Endothelial cell of umbilical vein (primary cell): ENCODE measurements at regions not wholly inside any gene's neighbourhood (a gene's known extent, or its start where the extent isn't known, plus 50 kb on each side); places are given as distances from the start of the nearest gene placed in this dataset.

Experiments
- BruUV-seq: library from RNA; stranded (reverse); fragments of 400-500 nt; replicated peaks from 2 replicates; lab custom pipeline; 2021; lab: Mats Ljungman, UMichigan
- CTCF ChIA-PET: fragments of 300-600, 350-600 bp; sonication (Branson Sonifier 250); formaldehyde crosslinking; loops from one replicate; lab custom pipeline; 2021; ENCODE audit warnings: antibody characterized with exemption, inconsistent platforms; lab: Charles Lee
- POLR2A ChIA-PET: fragments of 300-600, 350-600 bp; sonication (Branson Sonifier 250); formaldehyde crosslinking; loops from one replicate; lab custom pipeline; 2021; ENCODE audit warnings: antibody characterized with exemption, inconsistent platforms; lab: Charles Lee
- DNase-seq: peaks from one replicate; pipeline ENCODE4 v3.0.0-alpha.2; 2011; ENCODE audit warnings: low read depth, low spot score
- FAIRE-seq: peaks from 2 replicates; lab custom pipeline; 2011; peaks lifted over from hg19 to GRCh38; lab: Jason Lieb, UNC
- H2AFZ ChIP-seq: 2 replicates; pipeline ENCODE4 v1.6.0; 2012; ENCODE audit warnings: low read depth, low read length, control low read depth, inconsistent platforms
- H3K27ac ChIP-seq: 2 replicates; pipeline ENCODE4 v1.5.1; 2011; ENCODE audit warnings: low read depth, mild to moderate bottlenecking, control low read depth, low read length, moderate library complexity; ENCODE audit not compliant: insufficient read depth
- H3K27me3 ChIP-seq, 2 experiments: 2 replicates each; pipeline versions ENCODE4 v1.6.0 to v1.6.1; 2011; ENCODE audit warnings: low read length in 2 of 2, mixed read lengths in 1 of 2; ENCODE audit not compliant: control insufficient read depth in 2 of 2, insufficient read depth in 2 of 2
- H3K36me3 ChIP-seq, 2 experiments: 2 replicates in 1 of 2; 3 replicates in 1 of 2; pipeline ENCODE4 v1.5.1; 2011; ENCODE audit warnings: low read length in 2 of 2, mild to moderate bottlenecking in 1 of 2, moderate library complexity in 1 of 2; ENCODE audit not compliant: control insufficient read depth in 2 of 2, insufficient read depth in 2 of 2; ENCODE audit errors: extremely low read depth in 1 of 2
- H3K4me1 ChIP-seq: 3 replicates; pipeline ENCODE4 v1.5.1; 2011; ENCODE audit warnings: mild to moderate bottlenecking, low read length; ENCODE audit not compliant: control insufficient read depth, insufficient read depth; ENCODE audit errors: extremely low read depth
- H3K4me2 ChIP-seq: 2 replicates; pipeline ENCODE4 v1.6.1; 2011; ENCODE audit warnings: low read length, control low read depth, mixed read lengths; ENCODE audit not compliant: insufficient read depth
- H3K4me3 ChIP-seq, 3 experiments: fragments of 200-600 bp in 1 of 3; sonication (generic), shearing (Covaris generic) in 1 of 3; replicated peaks in 1 of 3; 2 replicates each; pipeline ENCODE4 v1.5.1; 2011 to 2016; ENCODE audit warnings: control low read depth in 3 of 3, low read length in 3 of 3, mild to moderate bottlenecking in 2 of 3, inconsistent platforms in 1 of 3, low read depth in 1 of 3, moderate library complexity in 1 of 3; ENCODE audit not compliant: insufficient read depth in 1 of 3
- H3K79me2 ChIP-seq: 2 replicates; pipeline ENCODE4 v1.6.0; 2012; ENCODE audit warnings: low read length, inconsistent platforms; ENCODE audit not compliant: control insufficient read depth, insufficient read depth
- H3K9ac ChIP-seq: replicated peaks from 2 replicates; pipeline ENCODE3; 2011; ENCODE audit warnings: low read length, control low read depth; ENCODE audit not compliant: insufficient read depth; ENCODE audit errors: extremely low read depth
- H3K9me1 ChIP-seq: replicated peaks from 3 replicates; pipeline ENCODE4 v1.6.0; 2011; ENCODE audit warnings: mild to moderate bottlenecking, low read length; ENCODE audit not compliant: control insufficient read depth, insufficient read depth; ENCODE audit errors: extremely low read depth
- H3K9me3 ChIP-seq: replicated peaks from 2 replicates; pipeline ENCODE4 v1.5.1; 2012; ENCODE audit warnings: low read length, inconsistent platforms; ENCODE audit not compliant: control insufficient read depth, insufficient read depth
- H4K20me1 ChIP-seq: replicated peaks from 2 replicates; pipeline ENCODE3; 2011; ENCODE audit warnings: mild to moderate bottlenecking, low read length; ENCODE audit not compliant: control insufficient read depth, insufficient read depth; ENCODE audit errors: extremely low read depth
- CTCF ChIP-seq, 2 donors: IDR thresholded peaks; 1 replicate in 1 of 2; 2 replicates in 1 of 2; pipeline ENCODE4 v1.5.1; 2011; ENCODE audit warnings: low read length in 2 of 2, mild to moderate bottlenecking in 2 of 2, moderate library complexity in 2 of 2, control low read depth in 1 of 2, inconsistent platforms in 1 of 2, low read depth in 1 of 2; ENCODE audit not compliant: insufficient read depth in 1 of 2; ENCODE audit errors: extremely low read depth in 1 of 2
- EZH2 ChIP-seq: IDR thresholded peaks from 2 replicates; pipeline ENCODE4 v1.6.1; 2012; ENCODE audit warnings: borderline replicate concordance, low read depth, mild to moderate bottlenecking, moderate library complexity, low read length, inconsistent platforms; ENCODE audit not compliant: severe bottlenecking
- FOS ChIP-seq: IDR thresholded peaks from 2 replicates; pipeline ENCODE4 v1.6.1; 2011; ENCODE audit warnings: mild to moderate bottlenecking, low read length, moderate library complexity, borderline replicate concordance; ENCODE audit not compliant: insufficient read depth
- GATA2 ChIP-seq: IDR thresholded peaks from 2 replicates; pipeline ENCODE4 v1.7.0; 2011; ENCODE audit warnings: low read depth, mild to moderate bottlenecking, moderate library complexity, mixed read lengths, low read length; ENCODE audit not compliant: insufficient read length, insufficient read depth
- JUN ChIP-seq: IDR thresholded peaks from 2 replicates; pipeline ENCODE4 v1.6.1; 2011; ENCODE audit warnings: borderline replicate concordance, low read depth; ENCODE audit not compliant: insufficient read length, insufficient read depth
- MAX ChIP-seq: IDR thresholded peaks from 2 replicates; pipeline ENCODE4 v1.6.1; 2011; ENCODE audit not compliant: insufficient read depth, insufficient read length
- MYC ChIP-seq: IDR thresholded peaks from one replicate; pipeline ENCODE4 v1.6.1; 2011; ENCODE audit warnings: mild to moderate bottlenecking, low read depth, low read length
- POLR2A ChIP-seq: IDR thresholded peaks from 2 replicates; pipeline ENCODE4 v1.6.1; 2012; ENCODE audit warnings: low read depth, mild to moderate bottlenecking, control low read depth, low read length
- POLR2AphosphoS5 ChIP-seq: IDR thresholded peaks from 2 replicates; pipeline ENCODE4 v1.6.1; 2012; ENCODE audit warnings: low read depth, mild to moderate bottlenecking, control low read depth, low read length, moderate library complexity; ENCODE audit not compliant: insufficient read depth
- dilution Hi-C: fragments of 300-500 bp; cut with MboI; formaldehyde crosslinking; loops from one replicate; pipeline ENCODE4 v1.15.0; 2019; ENCODE audit warnings: low sequenced_read_pairs; ENCODE audit not compliant: extremely low pct_ligation_motif_present
- intact Hi-C: fragments of 100-400 bp; cut with micrococcal nuclease; formaldehyde crosslinking; loops from one replicate; pipeline ENCODE4 v1.10.0; 2022

GRCh38 chr3:13162549-13163320 lies 89.5 kb upstream of the IQSEC1 start:
- no peaks in the 10 kb centered on the region for H4K20me1 ChIP-seq
- H3K4me2 ChIP-seq: no peak overlapping the region
- ChIA-PET CTCF (interaction anchor here (0.6 to 1.2 kb wide), 2 partner anchors 38 to 71 kb away, joined by 3 to 4 read pairs; no protein-coding TSS in a partner anchor), POLR2A (no interaction called here)
- no peaks in the 10 kb centered on the region for H3K9me1 ChIP-seq
- no peaks in the 10 kb centered on the region for H3K4me1 ChIP-seq
- dilution Hi-C loops (no loop called here), intact Hi-C loops (no loop called here)
- H3K4me3 ChIP-seq: no peak overlapping the region
- H2AFZ ChIP-seq: no peak overlapping the region
- BruUV-seq: no TSS peak
- no peak for TF ChIP-seq POLR2A
- TF ChIP-seq MAX: no peak
- TF ChIP-seq CTCF (IDR thresholded peaks at IDR 0.05; ENCODE audit: extremely low read depth in 1 of 2, insufficient read depth in 1 of 2, low read depth in 1 of 2, low read length in 2 of 2): no peak
- TF ChIP-seq JUN: no peak
- TF ChIP-seq GATA2: no peak
- TF ChIP-seq POLR2AphosphoS5: no peak
- no peak for TF ChIP-seq FOS
- no peak for TF ChIP-seq EZH2
- TF ChIP-seq MYC: no peak
- no peak for DNase-seq
- no peaks in the 10 kb centered on the region for H3K27me3 ChIP-seq
- H3K27ac ChIP-seq: no peak overlapping the region
- no peaks in the 10 kb centered on the region for H3K36me3 ChIP-seq
- FAIRE-seq: no peak
- no peak overlapping the region for H3K9ac ChIP-seq
- no peaks in the 10 kb centered on the region for H3K9me3 ChIP-seq
- no peaks in the 10 kb centered on the region for H3K79me2 ChIP-seq
